GM12891 (cell line): ENCODE measurements at regions not wholly inside any gene's neighbourhood (a gene's known extent, or its start where the extent isn't known, plus 50 kb on each side); places are given as distances from the start of the nearest gene placed in this dataset.
"Not testable (repeated sequence)": the region's sequence is repeated elsewhere in the genome, so short reads cannot be mapped to it uniquely, and the experiment has no call there.

Experiments
- DNase-seq: peaks from one replicate; pipeline ENCODE4 v3.0.0; 2011; ENCODE audit warnings: low spot score; ENCODE audit not compliant: insufficient read length
- FAIRE-seq: peaks from 2 replicates; lab custom pipeline; 2011; peaks lifted over from hg19 to GRCh38; lab: Jason Lieb, UNC
- PAX5 ChIP-seq: IDR thresholded peaks from 2 replicates; pipeline ENCODE4 v1.6.1; 2011; ENCODE audit warnings: low read length, moderate library complexity, mild to moderate bottlenecking; ENCODE audit not compliant: insufficient read depth, severe bottlenecking
- POLR2A ChIP-seq: IDR thresholded peaks from 2 replicates; pipeline ENCODE4 v1.6.1; 2011; ENCODE audit warnings: low read depth, low read length, control low read depth
- POLR2AphosphoS5 ChIP-seq: IDR thresholded peaks from 2 replicates; pipeline ENCODE4 v1.6.1; 2011; ENCODE audit warnings: low read depth, low read length, control low read depth
- POU2F2 ChIP-seq: IDR thresholded peaks from 2 replicates; pipeline ENCODE4 v1.6.1; 2011; ENCODE audit warnings: low read depth, mild to moderate bottlenecking, control low read depth, low read length, moderate library complexity
- SPI1 ChIP-seq: IDR thresholded peaks from 2 replicates; pipeline ENCODE4 v1.6.1; 2011; ENCODE audit warnings: low read depth, low read length, control low read depth
- TAF1 ChIP-seq: IDR thresholded peaks from 2 replicates; pipeline ENCODE4 v1.6.1; 2011; ENCODE audit warnings: low read depth, low read length, control low read depth

GRCh38 chr1:69082312-69082711, 485.4 kb upstream of the LRRC7 start:
- no peak for TF ChIP-seq SPI1
- no peak for TF ChIP-seq PAX5
- TF ChIP-seq POU2F2, result no peak
- TF ChIP-seq POLR2A, result no peak
- TF ChIP-seq POLR2AphosphoS5, result no peak
- no peak for TF ChIP-seq TAF1
- no peak for DNase-seq
- FAIRE-seq, result no peak

GRCh38 chr1:69086148-69086547, 481.6 kb upstream of the LRRC7 start:
- no peak for TF ChIP-seq POU2F2
- TF ChIP-seq POLR2A, result no peak
- no peak for TF ChIP-seq POLR2AphosphoS5
- TF ChIP-seq PAX5, result no peak
- no peak for TF ChIP-seq TAF1
- TF ChIP-seq SPI1, result no peak
- no peak for DNase-seq
- no peak for FAIRE-seq

DNA sequence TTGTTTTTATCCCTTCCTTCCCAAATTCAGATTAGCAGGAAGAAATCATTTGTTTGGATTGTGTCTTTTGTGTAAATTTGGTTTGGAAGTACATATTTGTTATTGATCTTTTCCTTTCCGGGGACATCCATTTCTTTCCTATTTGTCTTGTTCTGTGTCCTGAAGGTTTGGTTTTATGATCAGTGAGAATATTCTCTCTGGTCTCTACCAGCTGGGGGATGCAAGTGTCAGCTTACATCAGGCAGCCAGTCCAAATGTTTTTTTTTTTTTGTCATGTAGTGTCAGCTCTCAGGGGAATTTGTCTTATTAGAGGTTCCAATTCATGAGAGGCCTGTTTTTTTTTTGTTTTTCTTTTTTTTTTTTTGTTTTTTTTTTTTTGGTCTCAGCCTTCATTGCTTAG, 479.2 kb upstream of the LRRC7 start:
- DNase-seq (no peak), FAIRE-seq (no peak)
- TF ChIP-seq POLR2A (no peak), SPI1 (no peak)

DNA sequence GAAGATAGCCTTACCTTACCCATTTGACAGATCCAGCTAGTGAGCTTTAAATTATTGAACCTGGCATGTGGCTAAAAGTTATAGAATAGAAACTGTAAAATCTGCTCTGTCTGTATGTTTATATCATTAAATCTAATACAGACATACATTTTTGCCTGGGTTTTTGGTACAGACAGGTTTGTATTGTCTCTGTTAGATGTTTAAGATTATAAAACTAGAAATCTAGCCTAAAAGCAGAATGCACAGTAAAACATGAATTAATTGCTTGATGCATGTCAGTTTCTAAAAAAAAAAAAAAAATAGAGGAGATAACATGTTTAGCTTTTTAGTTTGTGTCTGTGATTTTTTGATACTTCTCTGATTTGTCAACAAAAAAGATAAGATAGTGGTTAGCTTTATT, 477.6 kb upstream of the LRRC7 start:
- TF ChIP-seq POLR2A, result no peak
- no peak for TF ChIP-seq TAF1
- TF ChIP-seq SPI1, result no peak
- no peak for TF ChIP-seq POU2F2
- no peak for TF ChIP-seq POLR2AphosphoS5
- no peak for TF ChIP-seq PAX5
- DNase-seq (no peak), FAIRE-seq (no peak)

DNA sequence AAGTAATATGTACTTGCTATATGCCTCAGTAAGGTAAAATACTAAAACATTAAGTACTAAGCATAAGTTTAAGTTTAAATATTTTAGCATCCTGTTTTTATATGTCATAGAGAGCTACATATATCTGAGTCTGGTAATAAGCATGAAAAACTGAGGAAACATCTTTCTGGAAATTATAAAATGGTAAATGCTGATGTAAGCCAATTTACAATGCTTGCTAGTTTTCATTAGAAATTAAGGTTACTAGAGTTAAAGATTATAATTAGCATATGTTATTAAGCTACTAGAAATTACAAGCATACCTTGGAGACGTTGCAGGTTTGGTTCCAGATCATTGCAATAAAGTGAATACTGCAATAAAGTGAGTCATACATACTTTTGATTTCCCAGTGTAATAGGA, 477.0 kb upstream of the LRRC7 start:
- TF ChIP-seq POLR2A, result no peak
- no peak for TF ChIP-seq PAX5
- no peak for TF ChIP-seq SPI1
- TF ChIP-seq POLR2AphosphoS5, result no peak
- TF ChIP-seq POU2F2, result no peak
- TF ChIP-seq TAF1, result no peak
- FAIRE-seq (no peak), DNase-seq (no peak)

GRCh38 chr1:69102058-69102457, 465.7 kb upstream of the LRRC7 start:
- not testable (repeated sequence) for FAIRE-seq, DNase-seq

GRCh38 chr1:69103213-69103612, 464.5 kb upstream of the LRRC7 start:
- FAIRE-seq, result no peak
- no peak for TF ChIP-seq PAX5
- TF ChIP-seq SPI1, result no peak
- no peak for TF ChIP-seq TAF1
- TF ChIP-seq POLR2AphosphoS5, result no peak
- no peak for TF ChIP-seq POU2F2
- TF ChIP-seq POLR2A, result no peak
- DNase-seq, result no peak

GRCh38 chr1:69103705-69104385, 463.9 kb upstream of the LRRC7 start:
- no peak for DNase-seq
- no peak for FAIRE-seq
- TF ChIP-seq POLR2A (no peak), TAF1 (no peak), SPI1 (no peak), PAX5 (no peak), POLR2AphosphoS5 (no peak), POU2F2 (no peak)

DNA sequence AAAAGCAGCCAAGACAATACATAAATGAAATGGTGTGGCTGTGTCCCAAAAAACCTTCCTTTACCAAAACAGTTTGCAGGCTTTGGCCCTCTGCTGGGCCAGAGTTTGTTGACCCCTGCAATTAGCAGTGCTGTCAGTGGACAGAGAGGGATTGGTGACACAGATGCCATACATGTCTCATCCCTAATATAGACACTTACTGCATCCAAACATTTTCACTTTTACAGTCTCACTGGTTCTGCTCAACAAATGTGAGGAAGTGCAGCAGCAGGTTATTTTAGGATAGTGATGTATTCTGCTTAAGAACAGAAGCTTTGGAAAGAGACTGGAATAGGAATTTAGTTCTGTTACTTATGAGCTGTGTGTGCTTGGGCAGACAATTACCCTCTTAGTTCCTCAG, 462.8 kb upstream of the LRRC7 start:
- FAIRE-seq (no peak), DNase-seq (no peak)
- TF ChIP-seq TAF1, result no peak
- TF ChIP-seq PAX5, result no peak
- no peak for TF ChIP-seq POLR2A
- no peak for TF ChIP-seq POU2F2
- TF ChIP-seq POLR2AphosphoS5, result no peak
- no peak for TF ChIP-seq SPI1

- FAIRE-seq, result no peak
- TF ChIP-seq PAX5 (no peak), POLR2AphosphoS5 (no peak), POU2F2 (no peak), POLR2A (no peak), TAF1 (no peak), SPI1 (no peak)
- DNase-seq, result no peak
These were observed 458.4 kb upstream of the LRRC7 start for GRCh38 chr1:69109277-69109676.

GRCh38 chr1:69110851-69111250, 456.9 kb upstream of the LRRC7 start:
- DNase-seq, result no peak
- FAIRE-seq, result no peak
- TF ChIP-seq POU2F2, result no peak
- no peak for TF ChIP-seq PAX5
- TF ChIP-seq TAF1, result no peak
- TF ChIP-seq POLR2AphosphoS5, result no peak
- TF ChIP-seq POLR2A, result no peak
- no peak for TF ChIP-seq SPI1

DNA sequence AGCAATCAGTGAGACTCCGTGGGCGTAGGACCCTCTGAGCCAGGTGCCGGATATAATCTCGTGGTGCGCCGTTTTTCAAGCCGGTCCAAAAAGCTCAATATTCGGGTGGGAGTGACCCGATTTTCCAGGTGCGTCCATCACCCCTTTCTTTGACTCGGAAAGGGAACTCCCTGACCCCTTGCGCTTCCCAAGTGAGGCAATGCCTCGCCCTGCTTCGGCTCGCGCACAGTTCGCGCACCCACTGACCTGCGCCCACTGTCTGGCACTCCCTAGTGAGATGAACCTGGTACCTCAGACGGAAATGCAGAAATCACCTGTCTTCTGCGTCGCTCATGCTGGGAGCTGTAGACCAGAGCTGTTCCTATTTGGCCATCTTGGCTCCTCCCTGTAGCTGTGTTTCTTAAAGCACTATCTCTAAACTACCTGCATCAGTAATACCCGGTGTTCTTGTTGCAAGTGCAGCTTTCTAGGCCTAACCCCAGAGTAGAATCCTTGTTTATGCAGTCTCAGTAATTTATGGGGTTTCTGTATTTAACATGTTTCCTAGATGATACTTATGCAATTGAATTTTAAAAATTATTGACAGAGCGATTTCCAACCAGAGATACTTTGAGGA, 447.5 kb upstream of the LRRC7 start:
- DNase-seq, FAIRE-seq: not testable (repeated sequence)
